ENCODE measurements at regions not wholly inside any gene's neighbourhood (a gene's known extent, or its start where the extent isn't known, plus 50 kb on each side); places are given as distances from the start of the nearest gene placed in this dataset.

DNA sequence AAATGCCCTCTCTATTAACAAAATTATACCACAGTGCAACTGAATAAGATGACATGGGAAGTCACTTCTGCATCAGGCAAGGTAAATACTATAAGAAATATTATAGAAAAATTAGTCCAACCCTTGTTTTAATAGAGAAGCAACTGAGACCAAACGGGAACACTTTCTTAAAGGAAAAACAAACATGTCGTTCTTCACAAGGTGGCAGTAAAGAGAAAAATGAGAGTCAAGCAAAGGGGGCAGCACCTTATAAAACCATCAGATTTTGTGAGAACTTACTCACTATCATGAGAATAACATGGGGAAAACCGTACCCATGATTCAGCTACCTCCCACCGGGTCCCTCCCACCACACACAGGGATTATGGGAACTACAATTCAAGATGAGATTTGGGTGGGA lies 481.7 kb upstream of the CRIM1 start:
- no peak for TF ChIP-seq POLR2A (IDR thresholded peaks at IDR 0.05)
- TF ChIP-seq, protein P1, sequence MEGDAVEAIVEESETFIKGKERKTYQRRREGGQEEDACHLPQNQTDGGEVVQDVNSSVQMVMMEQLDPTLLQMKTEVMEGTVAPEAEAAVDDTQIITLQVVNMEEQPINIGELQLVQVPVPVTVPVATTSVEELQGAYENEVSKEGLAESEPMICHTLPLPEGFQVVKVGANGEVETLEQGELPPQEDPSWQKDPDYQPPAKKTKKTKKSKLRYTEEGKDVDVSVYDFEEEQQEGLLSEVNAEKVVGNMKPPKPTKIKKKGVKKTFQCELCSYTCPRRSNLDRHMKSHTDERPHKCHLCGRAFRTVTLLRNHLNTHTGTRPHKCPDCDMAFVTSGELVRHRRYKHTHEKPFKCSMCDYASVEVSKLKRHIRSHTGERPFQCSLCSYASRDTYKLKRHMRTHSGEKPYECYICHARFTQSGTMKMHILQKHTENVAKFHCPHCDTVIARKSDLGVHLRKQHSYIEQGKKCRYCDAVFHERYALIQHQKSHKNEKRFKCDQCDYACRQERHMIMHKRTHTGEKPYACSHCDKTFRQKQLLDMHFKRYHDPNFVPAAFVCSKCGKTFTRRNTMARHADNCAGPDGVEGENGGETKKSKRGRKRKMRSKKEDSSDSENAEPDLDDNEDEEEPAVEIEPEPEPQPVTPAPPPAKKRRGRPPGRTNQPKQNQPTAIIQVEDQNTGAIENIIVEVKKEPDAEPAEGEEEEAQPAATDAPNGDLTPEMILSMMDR (IDR thresholded peaks at IDR 0.05), result no peak
